GM23338 (cell line): ENCODE measurements at regions not wholly inside any gene's neighbourhood (a gene's known extent, or its start where the extent isn't known, plus 50 kb on each side); places are given as distances from the start of the nearest gene placed in this dataset.

Experiments
- ATAC-seq: fragments of 200-7000 bp; cut with Tn5 transposase; 3 replicates; pipeline ENCODE4 v1.9.1; 2020
- DNase-seq: peaks from one replicate; pipeline ENCODE4 v3.0.0-alpha.2; 2015; ENCODE audit warnings: low spot score
- H2AFZ ChIP-seq: fragments of 200-600 bp; sonication (generic); 2 replicates; pipeline ENCODE4 v1.8.0; 2016; ENCODE audit warnings: antibody characterized with exemption, mild to moderate bottlenecking, moderate library complexity
- H3F3A ChIP-seq: fragments of 200-600 bp; sonication (generic); replicated peaks from 2 replicates; pipeline ENCODE4 v1.8.0; 2017; ENCODE audit warnings: antibody characterized with exemption, mixed run types, low read depth
- H3K27ac ChIP-seq: fragments of 200-600 bp; sonication (generic); 2 replicates; pipeline ENCODE4 v1.6.1; 2016; ENCODE audit warnings: low read depth
- H3K27me3 ChIP-seq: fragments of 200-600 bp; sonication (generic); 2 replicates; pipeline ENCODE4 v1.8.0; 2016; ENCODE audit warnings: mild to moderate bottlenecking, mixed run types, moderate library complexity; ENCODE audit not compliant: insufficient read depth
- H3K36me3 ChIP-seq: fragments of 200-600 bp; sonication (generic); 2 replicates; pipeline ENCODE4 v1.8.0; 2016; ENCODE audit warnings: mild to moderate bottlenecking; ENCODE audit not compliant: insufficient read depth
- H3K4me1 ChIP-seq: fragments of 200-600 bp; sonication (generic); 2 replicates; pipeline ENCODE4 v1.8.0; 2016; ENCODE audit warnings: mild to moderate bottlenecking, moderate library complexity; ENCODE audit not compliant: insufficient read depth
- H3K4me2 ChIP-seq: fragments of 200-600 bp; sonication (generic); 2 replicates; pipeline ENCODE4 v1.7.1; 2017; ENCODE audit warnings: mixed run types
- H3K4me3 ChIP-seq: fragments of 200-600 bp; sonication (generic); 2 replicates; pipeline ENCODE4 v1.6.1; 2016; ENCODE audit warnings: mixed run types
- H3K79me2 ChIP-seq: fragments of 200-600 bp; sonication (generic); replicated peaks from 2 replicates; pipeline ENCODE4 v1.8.0; 2017; ENCODE audit warnings: mild to moderate bottlenecking; ENCODE audit not compliant: insufficient read depth
- H3K9me2 ChIP-seq: fragments of 200-600 bp; sonication (generic); 2 replicates; pipeline ENCODE4 v1.8.0; 2017; ENCODE audit not compliant: insufficient read depth
- H4K20me1 ChIP-seq: fragments of 200-600 bp; sonication (generic); replicated peaks from 2 replicates; pipeline ENCODE4 v1.8.0; 2017; ENCODE audit warnings: mild to moderate bottlenecking; ENCODE audit not compliant: insufficient read depth
- H3K27ac Mint-ChIP-seq: 2 replicates; pipeline ENCODE4 v1.8.0; 2020; ENCODE audit warnings: inconsistent platforms, mild to moderate bottlenecking, moderate library complexity, mixed read lengths
- H3K27me3 Mint-ChIP-seq: 3 replicates; pipeline ENCODE4 v1.8.0; 2022; ENCODE audit warnings: low read depth, mild to moderate bottlenecking, moderate library complexity, mixed read lengths, inconsistent platforms; ENCODE audit not compliant: insufficient read depth, poor library complexity
- H3K36me3 Mint-ChIP-seq: 3 replicates; pipeline ENCODE4 v1.8.0; 2021; ENCODE audit warnings: low read depth, mild to moderate bottlenecking, inconsistent platforms, moderate library complexity, mixed read lengths
- H3K4me1 Mint-ChIP-seq: 3 replicates; pipeline ENCODE4 v1.8.0; 2020; ENCODE audit warnings: mild to moderate bottlenecking, inconsistent platforms, mixed read lengths
- H3K4me3 Mint-ChIP-seq: 3 replicates; pipeline ENCODE4 v1.8.0; 2021; ENCODE audit warnings: moderate library complexity, mild to moderate bottlenecking, inconsistent platforms, mixed read lengths
- H3K9me3 Mint-ChIP-seq: 3 replicates; pipeline ENCODE4 v1.8.0; 2020; ENCODE audit warnings: moderate library complexity, mild to moderate bottlenecking, inconsistent platforms, mixed read lengths
- CREB1 ChIP-seq: fragments of 250-450 bp; sonication (Bioruptor Pico); IDR thresholded peaks from 2 replicates; pipeline ENCODE4 v1.5.0; 2020; ENCODE audit warnings: low read depth, mild to moderate bottlenecking, moderate library complexity
- EZH2 ChIP-seq: fragments of 200-600 bp; sonication (generic); IDR thresholded peaks from one replicate; pipeline ENCODE4 v1.8.0; 2017; ENCODE audit warnings: antibody characterized with exemption, mild to moderate bottlenecking, low read depth; ENCODE audit not compliant: unreplicated experiment
- EZH2phosphoT487 ChIP-seq: fragments of 200-600 bp; sonication (generic); IDR thresholded peaks from one replicate; pipeline ENCODE4 v1.8.1; 2018; ENCODE audit warnings: antibody characterized with exemption; ENCODE audit not compliant: unreplicated experiment
- JUNB ChIP-seq: IDR thresholded peaks from one replicate; pipeline ENCODE4 v1.6.1; 2016; ENCODE audit warnings: antibody characterized with exemption; ENCODE audit not compliant: unreplicated experiment
- POLR2AphosphoS5 ChIP-seq: IDR thresholded peaks from 2 replicates; pipeline ENCODE4 v1.6.1; 2016; ENCODE audit warnings: antibody characterized with exemption, low read depth
- ZNF114 ChIP-seq: fragments of 250-450 bp; sonication (Bioruptor Pico); IDR thresholded peaks from 2 replicates; pipeline ENCODE4 v1.5.0; 2020; ENCODE audit warnings: mild to moderate bottlenecking, moderate library complexity
- TF ChIP-seq, protein P1 (sequence below): fragments of 250-450 bp; sonication (Bioruptor Pico); IDR thresholded peaks from 2 replicates; pipeline ENCODE4 v1.5.0; 2020; ENCODE audit warnings: mild to moderate bottlenecking, moderate library complexity
- TF ChIP-seq, protein P2 (sequence below): IDR thresholded peaks from one replicate; pipeline ENCODE4 v1.6.1; 2018; ENCODE audit warnings: antibody characterized with exemption; ENCODE audit not compliant: unreplicated experiment

DNA sequence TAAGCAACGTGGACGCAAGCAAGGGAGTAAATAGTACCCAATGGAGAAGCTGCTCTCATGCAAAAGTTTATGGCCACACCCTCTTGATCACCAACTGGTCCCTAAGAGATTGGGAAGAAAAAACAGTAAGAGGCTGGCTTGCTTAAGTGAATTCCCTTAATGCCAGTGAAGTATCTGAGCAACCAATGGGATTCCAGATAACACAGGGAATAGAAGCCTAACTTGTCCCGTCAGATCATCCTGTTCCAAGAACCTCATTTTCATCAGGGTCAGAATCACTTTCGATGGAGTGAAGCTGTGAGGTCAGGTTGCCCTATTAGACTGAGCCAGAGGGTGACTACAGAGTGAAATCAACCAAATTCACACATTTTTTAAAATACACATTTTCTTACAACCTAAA, 104.3 kb downstream of the CD47 start:
- H3K4me3 Mint-ChIP-seq: no peak overlapping the region
- no peaks in the 10 kb centered on the region for H4K20me1 ChIP-seq
- H3F3A ChIP-seq: no peaks in the 10 kb centered on the region
- peaks cover 4% of the 10 kb centered on the region for H3K4me1 Mint-ChIP-seq
- H3K27me3 Mint-ChIP-seq: no peaks in the 10 kb centered on the region
- no peaks in the 10 kb centered on the region for H3K27me3 ChIP-seq
- H3K79me2 ChIP-seq: no peaks in the 10 kb centered on the region
- DNase-seq (no peak), ATAC-seq (no peak)
- no peak overlapping the region for H2AFZ ChIP-seq
- no peaks in the 10 kb centered on the region for H3K36me3 ChIP-seq
- no peak overlapping the region for H3K27ac ChIP-seq
- H3K9me2 ChIP-seq: peaks cover 8% of the 10 kb centered on the region; the same call in 1 of the 2 replicates
- H3K36me3 Mint-ChIP-seq: no peaks in the 10 kb centered on the region
- no peak overlapping the region for H3K27ac Mint-ChIP-seq
- H3K4me3 ChIP-seq: no peak overlapping the region
- no peak overlapping the region for H3K4me2 ChIP-seq
- H3K9me3 Mint-ChIP-seq: no peaks in the 10 kb centered on the region
- no peaks in the 10 kb centered on the region; the same call in 1 of the 2 replicates for H3K4me1 ChIP-seq
- TF ChIP-seq POLR2AphosphoS5 (no peak), ZNF114 (CRISPR knock-in tag) (no peak), EZH2 (no peak)

DNA sequence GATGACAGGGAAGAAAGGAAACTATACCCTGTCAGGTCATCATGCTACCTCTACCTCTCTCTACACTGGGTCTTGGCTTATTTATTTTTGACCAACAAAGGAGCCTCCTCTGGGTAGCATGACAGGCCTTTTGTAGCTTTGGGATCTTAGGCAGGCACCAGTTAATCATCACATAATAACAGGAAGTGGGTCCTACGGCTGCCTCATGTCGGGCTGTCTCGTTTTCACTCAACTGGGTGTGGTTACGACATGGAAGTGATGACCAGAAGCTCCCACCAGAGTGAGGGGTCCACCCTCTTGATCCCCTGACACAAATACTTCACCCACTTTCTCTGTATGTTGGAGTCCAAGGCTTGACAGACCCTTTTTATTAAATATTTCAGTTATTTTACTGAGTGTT, 105.3 kb downstream of the CD47 start:
- ATAC-seq: no peak
- TF ChIP-seq EZH2 (no peak), CREB1 (no peak), JUNB (no peak), EZH2phosphoT487 (no peak), POLR2AphosphoS5 (no peak)
- TF ChIP-seq, protein P1, sequence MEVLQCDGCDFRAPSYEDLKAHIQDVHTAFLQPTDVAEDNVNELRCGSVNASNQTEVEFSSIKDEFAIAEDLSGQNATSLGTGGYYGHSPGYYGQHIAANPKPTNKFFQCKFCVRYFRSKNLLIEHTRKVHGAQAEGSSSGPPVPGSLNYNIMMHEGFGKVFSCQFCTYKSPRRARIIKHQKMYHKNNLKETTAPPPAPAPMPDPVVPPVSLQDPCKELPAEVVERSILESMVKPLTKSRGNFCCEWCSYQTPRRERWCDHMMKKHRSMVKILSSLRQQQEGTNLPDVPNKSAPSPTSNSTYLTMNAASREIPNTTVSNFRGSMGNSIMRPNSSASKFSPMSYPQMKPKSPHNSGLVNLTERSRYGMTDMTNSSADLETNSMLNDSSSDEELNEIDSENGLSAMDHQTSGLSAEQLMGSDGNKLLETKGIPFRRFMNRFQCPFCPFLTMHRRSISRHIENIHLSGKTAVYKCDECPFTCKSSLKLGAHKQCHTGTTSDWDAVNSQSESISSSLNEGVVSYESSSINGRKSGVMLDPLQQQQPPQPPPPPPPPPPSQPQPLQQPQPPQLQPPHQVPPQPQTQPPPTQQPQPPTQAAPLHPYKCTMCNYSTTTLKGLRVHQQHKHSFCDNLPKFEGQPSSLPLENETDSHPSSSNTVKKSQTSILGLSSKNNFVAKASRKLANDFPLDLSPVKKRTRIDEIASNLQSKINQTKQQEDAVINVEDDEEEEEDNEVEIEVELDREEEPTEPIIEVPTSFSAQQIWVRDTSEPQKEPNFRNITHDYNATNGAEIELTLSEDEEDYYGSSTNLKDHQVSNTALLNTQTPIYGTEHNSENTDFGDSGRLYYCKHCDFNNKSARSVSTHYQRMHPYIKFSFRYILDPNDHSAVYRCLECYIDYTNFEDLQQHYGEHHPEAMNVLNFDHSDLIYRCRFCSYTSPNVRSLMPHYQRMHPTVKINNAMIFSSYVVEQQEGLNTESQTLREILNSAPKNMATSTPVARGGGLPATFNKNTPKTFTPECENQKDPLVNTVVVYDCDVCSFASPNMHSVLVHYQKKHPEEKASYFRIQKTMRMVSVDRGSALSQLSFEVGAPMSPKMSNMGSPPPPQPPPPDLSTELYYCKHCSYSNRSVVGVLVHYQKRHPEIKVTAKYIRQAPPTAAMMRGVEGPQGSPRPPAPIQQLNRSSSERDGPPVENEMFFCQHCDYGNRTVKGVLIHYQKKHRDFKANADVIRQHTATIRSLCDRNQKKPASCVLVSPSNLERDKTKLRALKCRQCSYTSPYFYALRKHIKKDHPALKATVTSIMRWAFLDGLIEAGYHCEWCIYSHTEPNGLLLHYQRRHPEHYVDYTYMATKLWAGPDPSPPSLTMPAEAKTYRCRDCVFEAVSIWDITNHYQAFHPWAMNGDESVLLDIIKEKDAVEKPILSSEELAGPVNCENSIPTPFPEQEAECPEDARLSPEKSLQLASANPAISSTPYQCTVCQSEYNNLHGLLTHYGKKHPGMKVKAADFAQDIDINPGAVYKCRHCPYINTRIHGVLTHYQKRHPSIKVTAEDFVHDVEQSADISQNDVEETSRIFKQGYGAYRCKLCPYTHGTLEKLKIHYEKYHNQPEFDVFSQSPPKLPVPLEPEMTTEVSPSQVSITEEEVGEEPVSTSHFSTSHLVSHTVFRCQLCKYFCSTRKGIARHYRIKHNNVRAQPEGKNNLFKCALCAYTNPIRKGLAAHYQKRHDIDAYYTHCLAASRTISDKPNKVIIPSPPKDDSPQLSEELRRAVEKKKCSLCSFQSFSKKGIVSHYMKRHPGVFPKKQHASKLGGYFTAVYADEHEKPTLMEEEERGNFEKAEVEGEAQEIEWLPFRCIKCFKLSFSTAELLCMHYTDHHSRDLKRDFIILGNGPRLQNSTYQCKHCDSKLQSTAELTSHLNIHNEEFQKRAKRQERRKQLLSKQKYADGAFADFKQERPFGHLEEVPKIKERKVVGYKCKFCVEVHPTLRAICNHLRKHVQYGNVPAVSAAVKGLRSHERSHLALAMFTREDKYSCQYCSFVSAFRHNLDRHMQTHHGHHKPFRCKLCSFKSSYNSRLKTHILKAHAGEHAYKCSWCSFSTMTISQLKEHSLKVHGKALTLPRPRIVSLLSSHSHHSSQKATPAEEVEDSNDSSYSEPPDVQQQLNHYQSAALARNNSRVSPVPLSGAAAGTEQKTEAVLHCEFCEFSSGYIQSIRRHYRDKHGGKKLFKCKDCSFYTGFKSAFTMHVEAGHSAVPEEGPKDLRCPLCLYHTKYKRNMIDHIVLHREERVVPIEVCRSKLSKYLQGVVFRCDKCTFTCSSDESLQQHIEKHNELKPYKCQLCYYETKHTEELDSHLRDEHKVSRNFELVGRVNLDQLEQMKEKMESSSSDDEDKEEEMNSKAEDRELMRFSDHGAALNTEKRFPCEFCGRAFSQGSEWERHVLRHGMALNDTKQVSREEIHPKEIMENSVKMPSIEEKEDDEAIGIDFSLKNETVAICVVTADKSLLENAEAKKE (CRISPR knock-in tag): no peak
- TF ChIP-seq, protein P2, sequence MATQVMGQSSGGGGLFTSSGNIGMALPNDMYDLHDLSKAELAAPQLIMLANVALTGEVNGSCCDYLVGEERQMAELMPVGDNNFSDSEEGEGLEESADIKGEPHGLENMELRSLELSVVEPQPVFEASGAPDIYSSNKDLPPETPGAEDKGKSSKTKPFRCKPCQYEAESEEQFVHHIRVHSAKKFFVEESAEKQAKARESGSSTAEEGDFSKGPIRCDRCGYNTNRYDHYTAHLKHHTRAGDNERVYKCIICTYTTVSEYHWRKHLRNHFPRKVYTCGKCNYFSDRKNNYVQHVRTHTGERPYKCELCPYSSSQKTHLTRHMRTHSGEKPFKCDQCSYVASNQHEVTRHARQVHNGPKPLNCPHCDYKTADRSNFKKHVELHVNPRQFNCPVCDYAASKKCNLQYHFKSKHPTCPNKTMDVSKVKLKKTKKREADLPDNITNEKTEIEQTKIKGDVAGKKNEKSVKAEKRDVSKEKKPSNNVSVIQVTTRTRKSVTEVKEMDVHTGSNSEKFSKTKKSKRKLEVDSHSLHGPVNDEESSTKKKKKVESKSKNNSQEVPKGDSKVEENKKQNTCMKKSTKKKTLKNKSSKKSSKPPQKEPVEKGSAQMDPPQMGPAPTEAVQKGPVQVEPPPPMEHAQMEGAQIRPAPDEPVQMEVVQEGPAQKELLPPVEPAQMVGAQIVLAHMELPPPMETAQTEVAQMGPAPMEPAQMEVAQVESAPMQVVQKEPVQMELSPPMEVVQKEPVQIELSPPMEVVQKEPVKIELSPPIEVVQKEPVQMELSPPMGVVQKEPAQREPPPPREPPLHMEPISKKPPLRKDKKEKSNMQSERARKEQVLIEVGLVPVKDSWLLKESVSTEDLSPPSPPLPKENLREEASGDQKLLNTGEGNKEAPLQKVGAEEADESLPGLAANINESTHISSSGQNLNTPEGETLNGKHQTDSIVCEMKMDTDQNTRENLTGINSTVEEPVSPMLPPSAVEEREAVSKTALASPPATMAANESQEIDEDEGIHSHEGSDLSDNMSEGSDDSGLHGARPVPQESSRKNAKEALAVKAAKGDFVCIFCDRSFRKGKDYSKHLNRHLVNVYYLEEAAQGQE: no peak
- H3K9me2 ChIP-seq: peaks cover 6% of the 10 kb centered on the region; the same call in 1 of the 2 replicates
- Mint-ChIP-seq H3K4me1 (peaks cover 4% of the 10 kb centered on the region), H3K36me3 (no peaks in the 10 kb centered on the region), H3K4me3 (no peak overlapping the region), H3K9me3 (no peaks in the 10 kb centered on the region), H3K27me3 (no peaks in the 10 kb centered on the region), H3K27ac (no peak overlapping the region)
- no peaks in the 10 kb centered on the region for H3K27me3 ChIP-seq
- H2AFZ ChIP-seq: no peak overlapping the region
- DNase-seq: no peak
- H3K36me3 ChIP-seq: no peaks in the 10 kb centered on the region
- H3K27ac ChIP-seq: no peak overlapping the region
- H3K4me2 ChIP-seq: no peak overlapping the region
- H4K20me1 ChIP-seq: no peaks in the 10 kb centered on the region
- H3K79me2 ChIP-seq: no peaks in the 10 kb centered on the region
- H3K4me1 ChIP-seq: no peaks in the 10 kb centered on the region; the same call in 1 of the 2 replicates
- H3F3A ChIP-seq: no peaks in the 10 kb centered on the region
- H3K4me3 ChIP-seq: no peak overlapping the region
